MV-4-11 (cell line): ENCODE measurements at regions not wholly inside any gene's neighbourhood (a gene's known extent, or its start where the extent isn't known, plus 50 kb on each side); places are given as distances from the start of the nearest gene placed in this dataset.

Experiments
- DNase-seq: peaks from one replicate; lab custom pipeline; 2025; lab: John Stamatoyannopoulos, UW

- DNase-seq = no peak
Observed at GRCh38 chr13:83941701-83942335, 59.5 kb upstream of the SLITRK1 start.

- no peak for DNase-seq
Observed at GRCh38 chr13:83940742-83941141, 58.5 kb upstream of the SLITRK1 start.

- DNase-seq = no peak
Observed at GRCh38 chr13:83937579-83937978, 55.3 kb upstream of the SLITRK1 start.

DNA sequence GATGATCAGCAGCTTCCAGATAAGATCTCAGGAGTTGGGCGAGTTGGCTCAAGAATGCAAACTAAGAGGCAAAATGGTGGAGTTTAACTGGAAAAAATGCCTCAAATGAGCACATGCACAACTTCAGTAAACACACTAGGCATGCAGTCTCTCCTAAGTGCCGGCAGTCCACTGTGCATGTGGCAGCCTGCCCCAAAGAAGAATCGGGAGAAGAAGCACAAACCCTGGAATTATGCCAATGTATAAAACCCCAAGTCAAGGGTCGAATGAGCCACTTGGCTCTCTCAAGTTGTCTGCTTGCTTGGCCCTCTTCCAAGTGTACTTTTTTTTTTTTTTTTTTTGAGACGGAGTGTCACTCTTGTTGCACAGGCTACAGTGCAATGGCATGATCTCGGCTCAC, 53.3 kb upstream of the SLITRK1 start:
- no peak for DNase-seq
